ENCODE measurements at regions not wholly inside any gene's neighbourhood (a gene's known extent, or its start where the extent isn't known, plus 50 kb on each side); places are given as distances from the start of the nearest gene placed in this dataset.
"Not testable (repeated sequence)": the region's sequence is repeated elsewhere in the genome, so short reads cannot be mapped to it uniquely, and the experiment has no call there.

GRCh38 chr6:130560231-130560630 lies 194.4 kb downstream of the TMEM200A start:
- no peak overlapping the region for H3K4me3 ChIP-seq (ENCODE audit: low read depth in 1 of 3, low read length in 3 of 3)
- no peaks in the 10 kb centered on the region for H3K9me3 ChIP-seq (ENCODE audit: control insufficient read depth in 2 of 2, insufficient read depth in 1 of 2, low read depth in 1 of 2, low read length in 1 of 2)
- no peak overlapping the region for H3K27ac ChIP-seq (ENCODE audit: low read depth in 1 of 3, low read length in 2 of 3)
- no peaks in the 10 kb centered on the region for H3K27me3 ChIP-seq (ENCODE audit: control insufficient read depth in 3 of 3, insufficient read depth in 3 of 3, low read length in 3 of 3)
- FAIRE-seq (no peak), DNase-seq (no peak)
- H3K36me3 ChIP-seq (ENCODE audit: control insufficient read depth in 3 of 3, insufficient read depth in 2 of 3, low read depth in 1 of 3, low read length in 3 of 3) = no peaks in the 10 kb centered on the region
- no peaks in the 10 kb centered on the region for H3K4me1 ChIP-seq (ENCODE audit: control insufficient read depth in 3 of 3, insufficient read depth in 2 of 3, low read depth in 1 of 3, low read length in 2 of 3)
- 54 to 65% (median 56%) methylated on average over 2 of the region's 2 CpGs for WGBS, 3 donors

GRCh38 chr6:130561159-130561558 lies 195.3 kb downstream of the TMEM200A start:
- 42 to 63% (median 48%) methylated on average over 2 of the region's 2 CpGs for WGBS, 3 donors
- not testable (repeated sequence) for H3K36me3 ChIP-seq (ENCODE audit: control insufficient read depth in 3 of 3, insufficient read depth in 2 of 3, low read depth in 1 of 3, low read length in 3 of 3); H3K4me3 ChIP-seq (ENCODE audit: low read depth in 1 of 3, low read length in 3 of 3); DNase-seq; H3K9me3 ChIP-seq (ENCODE audit: control insufficient read depth in 2 of 2, insufficient read depth in 1 of 2, low read depth in 1 of 2, low read length in 1 of 2); H3K27ac ChIP-seq (ENCODE audit: low read depth in 1 of 3, low read length in 2 of 3); H3K27me3 ChIP-seq (ENCODE audit: control insufficient read depth in 3 of 3, insufficient read depth in 3 of 3, low read length in 3 of 3); H3K4me1 ChIP-seq (ENCODE audit: control insufficient read depth in 3 of 3, insufficient read depth in 2 of 3, low read depth in 1 of 3, low read length in 2 of 3); FAIRE-seq

DNA sequence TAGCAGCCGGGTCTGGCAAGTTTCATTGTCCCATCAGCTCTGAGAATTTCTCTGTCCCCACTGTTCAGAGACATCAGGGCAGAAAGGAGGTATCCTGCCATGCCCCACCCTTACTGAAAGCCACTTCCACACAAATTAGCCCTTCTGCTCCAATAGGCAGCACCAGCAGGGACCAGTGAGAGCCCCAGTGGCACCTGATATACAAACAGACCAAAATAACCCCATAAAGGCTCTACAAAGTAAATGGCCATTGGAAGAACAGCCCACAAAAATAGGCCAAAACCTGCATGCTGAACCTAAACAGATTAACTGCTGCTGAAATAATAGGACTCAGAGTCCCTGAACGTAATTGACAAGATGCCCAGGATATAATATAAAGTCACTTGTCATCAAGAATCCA lies 199.9 kb downstream of the TMEM200A start:
- no peak for FAIRE-seq
- WGBS, 3 donors = 65 to 86% (median 69%) methylated on average over 2 of the region's 2 CpGs

GRCh38 chr6:130574146-130574545 lies 208.3 kb downstream of the TMEM200A start:
- Histone ChIP-seq H3K4me3 (ENCODE audit: low read depth in 1 of 3, low read length in 3 of 3) (no peak overlapping the region), H3K9me3 (ENCODE audit: control insufficient read depth in 2 of 2, insufficient read depth in 1 of 2, low read depth in 1 of 2, low read length in 1 of 2) (peaks cover 0 to 2% of the 10 kb centered on the region in 2 donors), H3K4me1 (ENCODE audit: control insufficient read depth in 3 of 3, insufficient read depth in 2 of 3, low read depth in 1 of 3, low read length in 2 of 3) (peaks cover 0 to 2% (median 0%) of the 10 kb centered on the region in 3 donors), H3K27me3 (ENCODE audit: control insufficient read depth in 3 of 3, insufficient read depth in 3 of 3, low read length in 3 of 3) (no peaks in the 10 kb centered on the region), H3K36me3 (ENCODE audit: control insufficient read depth in 3 of 3, insufficient read depth in 2 of 3, low read depth in 1 of 3, low read length in 3 of 3) (no peaks in the 10 kb centered on the region), H3K27ac (ENCODE audit: low read depth in 1 of 3, low read length in 2 of 3) (no peak overlapping the region)
- FAIRE-seq (no peak), DNase-seq (no peak)
- 54 to 78% (median 68%) methylated on average over 2 of the region's 2 CpGs for WGBS, 3 donors

More for the DNA sequence above, 199.9 kb downstream of the TMEM200A start:
- Histone ChIP-seq H3K36me3 (ENCODE audit: control insufficient read depth in 3 of 3, insufficient read depth in 2 of 3, low read depth in 1 of 3, low read length in 3 of 3) (no peaks in the 10 kb centered on the region), H3K27me3 (ENCODE audit: control insufficient read depth in 3 of 3, insufficient read depth in 3 of 3, low read length in 3 of 3) (no peaks in the 10 kb centered on the region), H3K9me3 (ENCODE audit: control insufficient read depth in 2 of 2, insufficient read depth in 1 of 2, low read depth in 1 of 2, low read length in 1 of 2) (no peaks in the 10 kb centered on the region), H3K4me1 (ENCODE audit: control insufficient read depth in 3 of 3, insufficient read depth in 2 of 3, low read depth in 1 of 3, low read length in 2 of 3) (no peaks in the 10 kb centered on the region), H3K27ac (ENCODE audit: low read depth in 1 of 3, low read length in 2 of 3) (no peak overlapping the region), H3K4me3 (ENCODE audit: low read depth in 1 of 3, low read length in 3 of 3) (no peak overlapping the region)
- DNase-seq = no peak

DNA sequence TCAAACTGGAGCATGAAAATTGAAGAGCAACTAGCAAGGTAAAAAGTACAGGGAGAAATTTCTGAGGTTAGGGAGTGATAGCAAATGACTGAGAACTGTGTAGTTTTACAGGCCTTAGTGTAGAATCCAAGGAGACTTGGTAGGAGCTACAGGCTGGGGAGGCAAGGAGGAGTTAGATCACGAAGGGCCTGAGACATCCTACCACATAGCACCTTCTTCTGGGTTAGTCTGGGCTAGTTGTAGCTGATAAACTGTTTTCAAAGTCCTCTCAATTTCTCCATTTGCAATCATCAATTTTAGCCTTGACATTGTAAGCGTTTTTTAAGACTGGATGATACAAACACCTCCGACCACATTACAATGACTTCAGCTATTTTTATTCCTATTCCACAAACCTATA lies 209.7 kb downstream of the TMEM200A start:
- no peak overlapping the region for H3K4me3 ChIP-seq (ENCODE audit: low read depth in 1 of 3, low read length in 3 of 3)
- peak overlapping the region in 2 of 3 donors; percentile 8 to 43 for H3K27ac ChIP-seq (ENCODE audit: low read depth in 1 of 3, low read length in 2 of 3)
- peaks cover 0 to 2% (median 0%) of the 10 kb centered on the region in 3 donors for H3K4me1 ChIP-seq (ENCODE audit: control insufficient read depth in 3 of 3, insufficient read depth in 2 of 3, low read depth in 1 of 3, low read length in 2 of 3)
- no peak for FAIRE-seq
- WGBS, 3 donors = 64 to 76% (median 74%) methylated on average over 3 of the region's 3 CpGs
- no peaks in the 10 kb centered on the region for H3K36me3 ChIP-seq (ENCODE audit: control insufficient read depth in 3 of 3, insufficient read depth in 2 of 3, low read depth in 1 of 3, low read length in 3 of 3)
- peaks cover 0 to 2% of the 10 kb centered on the region in 2 donors for H3K9me3 ChIP-seq (ENCODE audit: control insufficient read depth in 2 of 2, insufficient read depth in 1 of 2, low read depth in 1 of 2, low read length in 1 of 2)
- H3K27me3 ChIP-seq (ENCODE audit: control insufficient read depth in 3 of 3, insufficient read depth in 3 of 3, low read length in 3 of 3) = no peaks in the 10 kb centered on the region
- DNase-seq = no peak

GRCh38 chr6:130575971-130576370 lies 210.2 kb downstream of the TMEM200A start:
- H3K36me3 ChIP-seq (ENCODE audit: control insufficient read depth in 3 of 3, insufficient read depth in 2 of 3, low read depth in 1 of 3, low read length in 3 of 3) = no peaks in the 10 kb centered on the region
- peaks cover 0 to 2% of the 10 kb centered on the region in 2 donors for H3K9me3 ChIP-seq (ENCODE audit: control insufficient read depth in 2 of 2, insufficient read depth in 1 of 2, low read depth in 1 of 2, low read length in 1 of 2)
- H3K27ac ChIP-seq (ENCODE audit: low read depth in 1 of 3, low read length in 2 of 3) = peak overlapping the region in 1 of 3 donors; percentile 8
- H3K4me1 ChIP-seq (ENCODE audit: control insufficient read depth in 3 of 3, insufficient read depth in 2 of 3, low read depth in 1 of 3, low read length in 2 of 3) = peaks cover 0 to 2% (median 0%) of the 10 kb centered on the region in 3 donors
- DNase-seq = peak; percentile 17 to 61
- FAIRE-seq = no peak
- no peaks in the 10 kb centered on the region for H3K27me3 ChIP-seq (ENCODE audit: control insufficient read depth in 3 of 3, insufficient read depth in 3 of 3, low read length in 3 of 3)
- 40 to 62% (median 43%) methylated on average over 2 of the region's 2 CpGs for WGBS, 3 donors
- H3K4me3 ChIP-seq (ENCODE audit: low read depth in 1 of 3, low read length in 3 of 3) = no peak overlapping the region

GRCh38 chr6:130577178-130577919 lies 211.5 kb downstream of the TMEM200A start:
- Histone ChIP-seq H3K27ac (ENCODE audit: low read depth in 1 of 3, low read length in 2 of 3) (peak overlapping the region in 1 of 3 donors; percentile 62), H3K36me3 (ENCODE audit: control insufficient read depth in 3 of 3, insufficient read depth in 2 of 3, low read depth in 1 of 3, low read length in 3 of 3) (no peaks in the 10 kb centered on the region), H3K27me3 (ENCODE audit: control insufficient read depth in 3 of 3, insufficient read depth in 3 of 3, low read length in 3 of 3) (no peaks in the 10 kb centered on the region), H3K4me1 (ENCODE audit: control insufficient read depth in 3 of 3, insufficient read depth in 2 of 3, low read depth in 1 of 3, low read length in 2 of 3) (peaks cover 0 to 2% (median 0%) of the 10 kb centered on the region in 3 donors), H3K9me3 (ENCODE audit: control insufficient read depth in 2 of 2, insufficient read depth in 1 of 2, low read depth in 1 of 2, low read length in 1 of 2) (peaks cover 0 to 2% of the 10 kb centered on the region in 2 donors), H3K4me3 (ENCODE audit: low read depth in 1 of 3, low read length in 3 of 3) (no peak overlapping the region)
- DNase-seq (peak in 1 of 2 donors; percentile 28), FAIRE-seq (no peak)
- WGBS, 3 donors = 61 to 70% (median 70%) methylated on average over 7 to 8 of the region's 8 CpGs

DNA sequence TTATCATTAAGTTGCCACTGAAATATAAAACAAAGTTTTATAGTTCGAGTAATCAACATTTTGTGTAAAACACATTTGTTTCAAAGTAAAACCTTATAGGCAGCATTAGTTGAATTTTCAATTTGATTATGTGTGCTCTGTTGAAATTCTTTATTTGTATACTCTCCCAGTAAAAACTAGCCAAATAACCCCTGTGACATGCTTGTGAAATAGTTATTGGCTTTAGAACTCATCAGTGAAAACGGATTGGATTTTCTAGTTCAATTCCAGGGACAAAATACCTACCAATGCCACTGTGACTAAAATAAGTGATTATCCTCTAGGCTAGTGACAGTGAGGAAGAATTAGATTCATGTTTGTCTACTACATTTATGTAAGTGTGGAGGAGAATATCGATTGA lies 212.9 kb downstream of the TMEM200A start:
- Histone ChIP-seq H3K9me3 (ENCODE audit: control insufficient read depth in 2 of 2, insufficient read depth in 1 of 2, low read depth in 1 of 2, low read length in 1 of 2) (peaks cover 0 to 2% of the 10 kb centered on the region in 2 donors), H3K36me3 (ENCODE audit: control insufficient read depth in 3 of 3, insufficient read depth in 2 of 3, low read depth in 1 of 3, low read length in 3 of 3) (no peaks in the 10 kb centered on the region), H3K27ac (ENCODE audit: low read depth in 1 of 3, low read length in 2 of 3) (no peak overlapping the region), H3K27me3 (ENCODE audit: control insufficient read depth in 3 of 3, insufficient read depth in 3 of 3, low read length in 3 of 3) (no peaks in the 10 kb centered on the region), H3K4me1 (ENCODE audit: control insufficient read depth in 3 of 3, insufficient read depth in 2 of 3, low read depth in 1 of 3, low read length in 2 of 3) (peaks cover 0 to 2% (median 0%) of the 10 kb centered on the region in 3 donors), H3K4me3 (ENCODE audit: low read depth in 1 of 3, low read length in 3 of 3) (no peak overlapping the region)
- no peak for FAIRE-seq
- WGBS, 3 donors = 75 to 85% (median 78%) methylated on average over 3 of the region's 3 CpGs
- DNase-seq = no peak

DNA sequence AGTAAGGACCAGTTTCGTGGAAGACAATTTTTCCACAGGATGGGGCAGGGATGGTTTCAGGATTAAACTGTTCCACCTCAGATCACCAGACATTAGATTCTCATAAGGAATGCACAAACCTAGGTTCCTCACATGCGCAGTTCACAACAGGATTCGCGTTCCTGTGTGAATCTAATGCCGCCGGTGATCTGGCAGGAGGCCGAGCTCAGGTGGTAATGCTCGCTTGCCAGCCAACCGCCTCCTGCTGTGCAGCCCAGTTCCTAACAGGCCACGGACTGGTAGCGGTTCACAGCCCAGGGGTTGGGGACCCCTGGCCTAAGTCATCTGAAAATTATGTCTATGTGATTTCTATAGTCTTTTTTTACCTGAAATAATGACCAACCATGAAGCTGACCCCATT lies 217.5 kb downstream of the TMEM200A start:
- DNase-seq (no peak), FAIRE-seq (no peak)
- no peaks in the 10 kb centered on the region for H3K36me3 ChIP-seq (ENCODE audit: control insufficient read depth in 3 of 3, insufficient read depth in 2 of 3, low read depth in 1 of 3, low read length in 3 of 3)
- H3K27ac ChIP-seq (ENCODE audit: low read depth in 1 of 3, low read length in 2 of 3) = no peak overlapping the region
- H3K27me3 ChIP-seq (ENCODE audit: control insufficient read depth in 3 of 3, insufficient read depth in 3 of 3, low read length in 3 of 3) = no peaks in the 10 kb centered on the region
- 86 to 92% (median 91%) methylated on average over 11 of the region's 11 CpGs for WGBS, 3 donors
- H3K9me3 ChIP-seq (ENCODE audit: control insufficient read depth in 2 of 2, insufficient read depth in 1 of 2, low read depth in 1 of 2, low read length in 1 of 2) = no peaks in the 10 kb centered on the region
- no peak overlapping the region for H3K4me3 ChIP-seq (ENCODE audit: low read depth in 1 of 3, low read length in 3 of 3)
- H3K4me1 ChIP-seq (ENCODE audit: control insufficient read depth in 3 of 3, insufficient read depth in 2 of 3, low read depth in 1 of 3, low read length in 2 of 3) = no peaks in the 10 kb centered on the region

All from small intestine (tissue), 7 donors.